Prostate gland (tissue), 2 donors: ENCODE measurements at regions not wholly inside any gene's neighbourhood (a gene's known extent, or its start where the extent isn't known, plus 50 kb on each side); places are given as distances from the start of the nearest gene placed in this dataset.

Experiments
- DNase-seq: peaks from one replicate; pipeline ENCODE4 v3.0.0-alpha.2; 2019; ENCODE audit warnings: low spot score
- H3K27ac ChIP-seq, 2 donors: fragments of 200-600 bp; sonication (generic); 2 replicates each; pipeline ENCODE4 v1.5.1; 2017 to 2019
- H3K27me3 ChIP-seq: fragments of 200-600 bp; sonication (generic); replicated peaks from 2 replicates; pipeline ENCODE4 v1.5.1; 2019; ENCODE audit not compliant: insufficient read depth
- H3K36me3 ChIP-seq, 2 donors: fragments of 200-600 bp; sonication (generic); 1 replicate in 1 of 2; 2 replicates in 1 of 2; pipeline versions ENCODE4 v1.5.1 to v1.8.1; 2017 to 2019
- H3K4me1 ChIP-seq: fragments of 200-600 bp; sonication (generic); replicated peaks from 2 replicates; pipeline ENCODE4 v1.5.1; 2019
- H3K4me3 ChIP-seq, 2 donors: fragments of 200-600 bp; sonication (generic); 2 replicates each; pipeline ENCODE4 v1.5.1; 2017 to 2019
- H3K9me3 ChIP-seq: fragments of 200-600 bp; sonication (generic); 2 replicates; pipeline ENCODE4 v1.5.1; 2017
- POLR2A ChIP-seq: fragments of 450-650 bp; IDR thresholded peaks from one replicate; pipeline ENCODE4 v1.6.1; 2016; ENCODE audit warnings: antibody characterized with exemption, mild to moderate bottlenecking
- POLR2AphosphoS5 ChIP-seq: sonication (generic); formaldehyde crosslinking; IDR thresholded peaks from one replicate; pipeline ENCODE4 v1.6.1; 2017; ENCODE audit warnings: antibody characterized with exemption
- WGBS: methylation state at CpG from one replicate; pipeline ENCODE4 v1.1.5; 2018; 5-methylcytosine and 5-hydroxymethylcytosine counted together
- intact Hi-C: fragments of 100-400 bp; cut with DNase I; formaldehyde crosslinking; loops from one replicate; pipeline ENCODE4 v1.14.2; 2022
- TF ChIP-seq, protein P1 (sequence below), 4 experiments: fragments of 200-600 bp in 2 of 4; fragments of 450-650 bp in 2 of 4; sonication (generic) in 2 of 4; IDR thresholded peaks; 1 replicate in 3 of 4; 2 replicates in 1 of 4; pipeline ENCODE4 v1.5.1; 2016 to 2019; ENCODE audit warnings: antibody characterized with exemption in 4 of 4, mild to moderate bottlenecking in 2 of 4, moderate library complexity in 2 of 4

DNA sequence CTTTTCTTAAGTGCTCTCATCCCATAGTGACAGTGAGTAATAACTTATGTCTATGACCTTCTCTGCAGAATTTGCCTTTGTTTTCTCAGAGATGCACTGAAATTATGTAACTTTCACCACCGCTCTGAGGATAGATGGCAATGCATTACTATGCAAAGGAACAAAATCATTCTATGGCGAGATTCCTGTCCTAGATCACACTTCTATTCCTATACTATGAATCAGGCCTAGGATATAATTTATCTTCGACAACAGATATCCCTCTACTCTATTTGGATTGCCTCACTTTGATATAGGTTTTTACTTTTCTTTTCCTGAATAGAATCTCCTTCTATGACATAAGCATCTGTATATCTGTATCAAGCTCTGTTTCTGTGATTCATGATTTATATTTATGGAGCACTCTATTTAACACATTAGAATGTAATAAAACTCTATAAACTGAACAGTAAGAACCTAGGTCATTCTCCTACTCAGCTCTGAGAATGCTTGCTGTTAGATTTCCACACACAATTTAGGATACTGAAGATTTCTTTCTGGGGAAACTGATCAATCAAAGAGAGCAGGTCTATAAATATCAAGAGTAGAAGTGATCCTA, 1082.3 kb upstream of the ADGRL3 start:
- 90% methylated on average over 3 of the region's 3 CpGs for WGBS
- Histone ChIP-seq H3K9me3 (no peaks in the 10 kb centered on the region), H3K4me1 (no peaks in the 10 kb centered on the region), H3K27ac (no peak overlapping the region), H3K4me3 (no peak overlapping the region), H3K27me3 (no peaks in the 10 kb centered on the region), H3K36me3 (no peaks in the 10 kb centered on the region)
- TF ChIP-seq POLR2AphosphoS5 (no peak), POLR2A (no peak)
- intact Hi-C loops: no loop called here
- no peak for DNase-seq

DNA sequence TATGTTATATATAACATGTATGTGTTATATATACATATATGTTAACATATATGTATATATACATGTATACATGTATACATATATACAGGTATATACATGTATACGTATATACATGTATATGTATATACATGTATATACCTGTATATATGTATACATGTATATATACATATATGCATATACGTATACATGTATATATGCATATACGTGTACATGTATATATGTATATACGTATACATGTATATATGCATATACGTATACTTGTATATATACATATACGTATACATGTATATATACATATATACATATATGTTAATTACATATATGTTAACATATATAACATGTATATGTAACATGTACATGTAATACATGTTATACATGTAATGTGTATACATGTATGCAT, 1077.3 kb upstream of the ADGRL3 start:
- no peak for TF ChIP-seq POLR2AphosphoS5
- TF ChIP-seq POLR2A: no peak
- TF ChIP-seq, protein P1, sequence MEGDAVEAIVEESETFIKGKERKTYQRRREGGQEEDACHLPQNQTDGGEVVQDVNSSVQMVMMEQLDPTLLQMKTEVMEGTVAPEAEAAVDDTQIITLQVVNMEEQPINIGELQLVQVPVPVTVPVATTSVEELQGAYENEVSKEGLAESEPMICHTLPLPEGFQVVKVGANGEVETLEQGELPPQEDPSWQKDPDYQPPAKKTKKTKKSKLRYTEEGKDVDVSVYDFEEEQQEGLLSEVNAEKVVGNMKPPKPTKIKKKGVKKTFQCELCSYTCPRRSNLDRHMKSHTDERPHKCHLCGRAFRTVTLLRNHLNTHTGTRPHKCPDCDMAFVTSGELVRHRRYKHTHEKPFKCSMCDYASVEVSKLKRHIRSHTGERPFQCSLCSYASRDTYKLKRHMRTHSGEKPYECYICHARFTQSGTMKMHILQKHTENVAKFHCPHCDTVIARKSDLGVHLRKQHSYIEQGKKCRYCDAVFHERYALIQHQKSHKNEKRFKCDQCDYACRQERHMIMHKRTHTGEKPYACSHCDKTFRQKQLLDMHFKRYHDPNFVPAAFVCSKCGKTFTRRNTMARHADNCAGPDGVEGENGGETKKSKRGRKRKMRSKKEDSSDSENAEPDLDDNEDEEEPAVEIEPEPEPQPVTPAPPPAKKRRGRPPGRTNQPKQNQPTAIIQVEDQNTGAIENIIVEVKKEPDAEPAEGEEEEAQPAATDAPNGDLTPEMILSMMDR (IDR thresholded peaks at IDR 0.05): no peak
- DNase-seq: no peak
- H3K9me3 ChIP-seq: no peaks in the 10 kb centered on the region
- intact Hi-C loops: no loop called here
- H3K27ac ChIP-seq: no peak overlapping the region
- no peaks in the 10 kb centered on the region for H3K36me3 ChIP-seq
- H3K4me3 ChIP-seq: no peak overlapping the region
- 96% methylated on average over 6 of the region's 6 CpGs for WGBS
- H3K4me1 ChIP-seq: no peaks in the 10 kb centered on the region
- no peaks in the 10 kb centered on the region for H3K27me3 ChIP-seq

DNA sequence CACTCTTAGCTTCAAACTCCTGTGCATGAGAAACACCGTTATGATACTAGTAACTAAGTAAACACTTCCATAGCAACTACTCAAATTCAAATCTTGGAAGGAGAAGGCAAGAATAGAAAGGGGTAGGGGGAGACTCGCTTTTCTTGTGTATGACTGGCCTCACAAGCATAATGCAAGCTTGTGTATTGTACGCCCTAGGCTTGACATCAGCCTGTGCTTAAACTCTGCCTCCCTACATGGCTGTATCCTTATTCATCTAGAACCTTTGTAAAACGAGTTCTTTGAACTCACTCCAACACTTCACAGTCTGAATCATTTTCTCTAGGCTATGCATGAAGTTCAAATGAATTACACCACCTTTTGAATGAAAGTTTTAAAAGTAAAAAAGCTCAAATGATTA, 1071.2 kb upstream of the ADGRL3 start:
- Histone ChIP-seq H3K27me3 (no peaks in the 10 kb centered on the region), H3K4me1 (no peaks in the 10 kb centered on the region), H3K36me3 (no peaks in the 10 kb centered on the region), H3K9me3 (no peaks in the 10 kb centered on the region), H3K4me3 (no peak overlapping the region), H3K27ac (no peak overlapping the region)
- intact Hi-C loops: no loop called here
- DNase-seq: no peak
- WGBS: 59% methylated on average over 4 of the region's 4 CpGs
- TF ChIP-seq POLR2A: no peak

DNA sequence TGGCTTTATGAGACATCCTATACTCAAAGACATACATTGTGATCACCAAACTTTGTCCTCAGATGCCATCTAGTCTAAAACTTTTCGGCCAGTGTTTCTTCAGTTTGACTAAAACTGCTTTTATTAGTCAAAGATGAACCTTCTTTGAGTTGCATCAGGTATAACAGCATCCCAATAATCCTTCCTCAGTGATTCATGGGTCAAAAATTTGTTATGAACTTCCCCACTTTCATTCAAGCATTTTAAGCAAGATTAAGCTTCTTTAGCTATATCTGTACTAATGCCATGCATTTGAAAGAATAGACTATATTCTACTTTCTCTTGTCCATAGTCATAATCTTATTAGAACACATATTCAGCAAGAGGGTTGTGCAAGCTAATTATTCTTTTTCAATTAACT, 1070.4 kb upstream of the ADGRL3 start:
- Histone ChIP-seq H3K4me1 (no peaks in the 10 kb centered on the region), H3K27ac (no peak overlapping the region), H3K4me3 (no peak overlapping the region), H3K36me3 (no peaks in the 10 kb centered on the region), H3K9me3 (no peaks in the 10 kb centered on the region), H3K27me3 (no peaks in the 10 kb centered on the region)
- no peak for DNase-seq
- 77% methylated on average over 1 of the region's 1 CpG for WGBS
- intact Hi-C loops: no loop called here
- TF ChIP-seq POLR2AphosphoS5 (no peak), POLR2A (no peak)
- TF ChIP-seq, protein P1 (IDR thresholded peaks at IDR 0.05): no peak

DNA sequence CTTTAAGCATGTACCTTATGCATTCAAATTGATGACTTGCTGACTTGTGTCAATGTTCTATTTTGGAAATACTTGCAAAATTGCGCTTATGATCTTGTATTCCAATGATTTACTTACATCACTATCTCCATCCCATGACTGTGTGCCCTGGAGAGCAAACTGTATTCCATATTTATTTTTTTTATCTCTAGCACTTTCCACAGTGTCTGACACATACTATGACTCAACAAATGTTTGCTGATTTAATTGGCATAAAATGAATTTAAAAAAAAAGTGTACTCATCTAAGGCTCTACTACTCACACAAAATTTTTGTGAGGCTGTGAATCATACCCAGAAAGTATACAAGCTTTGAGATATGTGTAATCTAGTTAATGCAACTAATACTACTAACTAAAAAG, 1066.8 kb upstream of the ADGRL3 start:
- TF ChIP-seq, protein P1 (IDR thresholded peaks at IDR 0.05): no peak
- TF ChIP-seq POLR2AphosphoS5: no peak
- TF ChIP-seq POLR2A: no peak
- Histone ChIP-seq H3K4me1 (no peaks in the 10 kb centered on the region), H3K27me3 (no peaks in the 10 kb centered on the region), H3K4me3 (no peak overlapping the region), H3K27ac (no peak overlapping the region), H3K9me3 (no peaks in the 10 kb centered on the region), H3K36me3 (no peaks in the 10 kb centered on the region)
- intact Hi-C loops: no loop called here
- WGBS: 88% methylated on average over 1 of the region's 1 CpG
- DNase-seq: no peak

DNA sequence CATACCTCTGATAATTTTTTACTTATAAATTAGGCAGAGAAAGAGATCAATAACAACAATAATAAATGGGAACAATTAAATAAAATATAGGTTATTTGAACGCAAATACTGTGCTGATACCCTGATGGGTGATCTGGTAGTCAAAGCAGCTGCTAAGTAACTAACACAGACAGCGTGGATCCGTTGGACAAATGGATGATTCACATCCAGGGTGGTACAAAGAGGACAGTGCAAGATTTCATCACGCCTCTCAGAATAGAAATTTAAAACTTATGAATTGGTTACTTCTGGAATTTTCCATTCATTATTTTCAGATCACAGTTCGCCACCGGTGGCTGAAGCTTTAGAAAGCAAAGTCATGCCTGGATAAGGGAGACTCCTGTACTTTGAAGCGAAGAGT, 1066.0 kb upstream of the ADGRL3 start:
- no peak for DNase-seq

More for the DNA sequence above, 1066.0 kb upstream of the ADGRL3 start:
- no peak overlapping the region for H3K27ac ChIP-seq
- H3K27me3 ChIP-seq: no peaks in the 10 kb centered on the region
- H3K4me3 ChIP-seq: no peak overlapping the region
- intact Hi-C loops: no loop called here
- TF ChIP-seq POLR2AphosphoS5 (no peak), POLR2A (no peak)
- TF ChIP-seq, protein P1 (IDR thresholded peaks at IDR 0.05): no peak
- no peaks in the 10 kb centered on the region for H3K4me1 ChIP-seq
- H3K9me3 ChIP-seq: no peaks in the 10 kb centered on the region
- no peaks in the 10 kb centered on the region for H3K36me3 ChIP-seq
- WGBS: 88% methylated on average over 7 of the region's 7 CpGs
